GM23248 (cell line): ENCODE measurements at regions not wholly inside any gene's neighbourhood (a gene's known extent, or its start where the extent isn't known, plus 50 kb on each side); places are given as distances from the start of the nearest gene placed in this dataset.

Source experiments
- DNase-seq: peaks from one replicate; pipeline ENCODE4 v3.0.0-alpha.2; 2015
- H2AFZ ChIP-seq: fragments of 200-600 bp; sonication (generic); 2 replicates; pipeline ENCODE4 v1.6.1; 2016; ENCODE audit warnings: antibody characterized with exemption
- H3F3A ChIP-seq: fragments of 200-600 bp; sonication (generic); 2 replicates; pipeline ENCODE4 v1.6.1; 2016; ENCODE audit warnings: mild to moderate bottlenecking, antibody characterized with exemption, mixed run types; ENCODE audit not compliant: insufficient read depth
- H3K27ac ChIP-seq: fragments of 200-600 bp; sonication (generic); 2 replicates; pipeline ENCODE4 v1.5.1; 2016; ENCODE audit warnings: mild to moderate bottlenecking
- H3K27me3 ChIP-seq: fragments of 200-600 bp; sonication (generic); replicated peaks from 2 replicates; pipeline ENCODE4 v1.6.1; 2016; ENCODE audit warnings: mild to moderate bottlenecking; ENCODE audit not compliant: insufficient read depth
- H3K36me3 ChIP-seq: fragments of 200-600 bp; sonication (generic); 2 replicates; pipeline ENCODE4 v1.6.1; 2016; ENCODE audit warnings: low read depth, mild to moderate bottlenecking
- H3K4me1 ChIP-seq: fragments of 200-600 bp; sonication (generic); 2 replicates; pipeline ENCODE4 v1.6.1; 2016; ENCODE audit warnings: mild to moderate bottlenecking; ENCODE audit not compliant: insufficient read depth
- H3K4me2 ChIP-seq: fragments of 200-600 bp; sonication (generic); one replicate; pipeline ENCODE4 v1.6.1; 2016; ENCODE audit warnings: mild to moderate bottlenecking; ENCODE audit not compliant: unreplicated experiment
- H3K4me3 ChIP-seq: fragments of 200-600 bp; sonication (generic); 2 replicates; pipeline ENCODE4 v1.5.1; 2016; ENCODE audit warnings: mild to moderate bottlenecking
- H3K79me2 ChIP-seq: fragments of 200-600 bp; sonication (generic); 2 replicates; pipeline ENCODE4 v1.6.1; 2016; ENCODE audit warnings: mild to moderate bottlenecking; ENCODE audit not compliant: insufficient read depth
- H3K9ac ChIP-seq: fragments of 200-600 bp; sonication (generic); 2 replicates; pipeline ENCODE4 v1.6.1; 2016; ENCODE audit warnings: mild to moderate bottlenecking
- H3K9me2 ChIP-seq: fragments of 200-600 bp; sonication (generic); 2 replicates; pipeline ENCODE4 v1.6.1; 2016; ENCODE audit warnings: mixed run types, mild to moderate bottlenecking, moderate library complexity; ENCODE audit not compliant: insufficient read depth
- H3K9me3 ChIP-seq: fragments of 200-600 bp; sonication (generic); one replicate; pipeline ENCODE4 v1.6.1; 2017; ENCODE audit warnings: low read depth
- H4K20me1 ChIP-seq: fragments of 200-600 bp; sonication (generic); 2 replicates; pipeline ENCODE4 v1.6.0; 2016; ENCODE audit not compliant: insufficient read depth
- EZH2 ChIP-seq: fragments of 200-600 bp; sonication (generic); IDR thresholded peaks from 2 replicates; pipeline ENCODE4 v1.6.1; 2018; ENCODE audit warnings: antibody characterized with exemption, mild to moderate bottlenecking; ENCODE audit not compliant: insufficient read depth, poor library complexity, severe bottlenecking
- EZH2phosphoT487 ChIP-seq: fragments of 200-600 bp; sonication (generic); IDR thresholded peaks from 2 replicates; pipeline ENCODE4 v1.6.1; 2018; ENCODE audit warnings: antibody characterized with exemption, moderate library complexity, mild to moderate bottlenecking, low read depth; ENCODE audit not compliant: insufficient read depth
- WGBS, 2 experiments: methylation state at CpG; one replicate each; pipeline ENCODE4 v1.1.6; 2015 to 2017; ENCODE audit warnings: low lambda C conversion rate in 2 of 2, low coverage in 1 of 2; ENCODE audit errors: missing lambda C conversion rate in 2 of 2; 5-methylcytosine and 5-hydroxymethylcytosine counted together
- in situ Hi-C: fragments of 300-500 bp; cut with MboI; formaldehyde crosslinking; loops from 2 replicates; pipeline ENCODE4 v1.15.0; 2020

DNA sequence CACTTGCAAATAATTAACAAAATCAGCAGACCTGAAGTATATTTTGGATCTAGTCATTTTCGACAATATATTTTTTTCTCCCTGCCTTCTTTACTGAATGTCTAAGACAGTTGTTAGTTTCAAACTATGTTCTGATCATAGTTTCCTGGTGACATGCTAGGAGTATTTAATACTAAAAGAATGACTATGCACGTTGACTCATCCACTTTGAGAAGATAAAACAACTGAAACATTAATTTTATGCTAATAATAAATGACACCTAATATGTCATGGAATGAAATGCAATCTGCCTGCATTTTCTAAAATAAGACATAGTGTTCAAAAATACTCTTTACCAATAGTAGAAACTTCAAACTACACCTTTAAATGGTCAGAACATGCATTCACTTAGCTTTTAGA lies 2123.7 kb upstream of the C9orf72 start:
- no peaks in the 10 kb centered on the region for H3K4me1 ChIP-seq
- no peak overlapping the region for H3K4me3 ChIP-seq
- 16 to 18% methylated on average over 2 of the region's 2 CpGs for WGBS, 2 experiments
- no peak overlapping the region for H2AFZ ChIP-seq
- no peaks in the 10 kb centered on the region for H3K27me3 ChIP-seq
- H3K9ac ChIP-seq = no peak overlapping the region
- in situ Hi-C loops = no loop called here
- no peaks in the 10 kb centered on the region for H3K36me3 ChIP-seq
- H3K9me3 ChIP-seq = no peaks in the 10 kb centered on the region
- H3K79me2 ChIP-seq = no peaks in the 10 kb centered on the region
- H4K20me1 ChIP-seq = no peaks in the 10 kb centered on the region
- H3K27ac ChIP-seq = no peak overlapping the region
- H3F3A ChIP-seq = no peaks in the 10 kb centered on the region
- no peak overlapping the region for H3K4me2 ChIP-seq
- no peaks in the 10 kb centered on the region for H3K9me2 ChIP-seq
- no peak for TF ChIP-seq EZH2
- TF ChIP-seq EZH2phosphoT487 = no peak
- DNase-seq = peak; percentile 14

DNA sequence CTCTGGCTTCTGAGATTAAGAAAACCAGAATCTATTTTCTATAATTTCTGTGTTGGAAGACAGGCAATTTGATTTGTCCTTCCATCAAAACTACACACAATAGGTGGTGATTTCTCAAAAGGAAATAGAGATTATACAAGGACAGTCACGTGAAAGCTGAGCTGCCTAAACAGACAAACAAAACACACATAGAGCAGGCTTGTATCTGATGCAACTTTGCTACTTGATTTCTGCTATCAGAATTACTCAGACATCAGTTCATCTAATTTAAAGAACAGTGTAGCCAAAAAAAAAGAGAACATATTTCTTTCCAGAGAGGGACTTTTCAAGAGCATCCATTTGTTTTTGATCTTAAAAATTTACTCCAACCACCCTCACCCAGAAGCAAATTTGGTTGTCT lies 2128.3 kb upstream of the C9orf72 start:
- no peak for TF ChIP-seq EZH2
- no peak for TF ChIP-seq EZH2phosphoT487
- WGBS, 2 experiments = 7 to 20% methylated on average over 1 of the region's 1 CpG
- H2AFZ ChIP-seq = no peak overlapping the region

DNA sequence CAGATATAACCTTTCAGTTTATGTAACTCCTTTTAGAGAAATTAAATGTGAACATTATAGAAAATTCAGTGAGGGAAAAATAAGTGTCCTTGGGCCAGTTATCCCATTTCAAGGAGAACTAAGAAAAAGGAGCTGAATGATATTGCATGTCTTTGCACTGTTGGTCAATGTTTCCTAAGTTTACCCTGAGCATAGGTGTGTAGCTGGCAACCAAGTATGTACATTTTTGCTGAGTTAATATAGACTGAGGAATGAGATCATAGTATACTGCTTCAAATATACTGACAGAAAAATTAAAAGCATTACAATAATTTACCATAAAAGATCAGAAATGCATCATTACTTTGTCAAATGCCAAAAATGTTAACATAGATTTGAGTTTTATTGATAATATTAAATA lies 2128.7 kb upstream of the C9orf72 start:
- in situ Hi-C loops = no loop called here
- H2AFZ ChIP-seq = no peak overlapping the region
- TF ChIP-seq EZH2 = no peak
- TF ChIP-seq EZH2phosphoT487 = no peak

More for the DNA sequence above, 2128.3 kb upstream of the C9orf72 start:
- H3K36me3 ChIP-seq = no peaks in the 10 kb centered on the region
- H3K9me2 ChIP-seq = no peaks in the 10 kb centered on the region
- H3K79me2 ChIP-seq = no peaks in the 10 kb centered on the region
- H3K27ac ChIP-seq = no peak overlapping the region
- no peaks in the 10 kb centered on the region for H3K27me3 ChIP-seq
- no peak overlapping the region for H3K4me3 ChIP-seq
- no peak overlapping the region for H3K9ac ChIP-seq
- H4K20me1 ChIP-seq = no peaks in the 10 kb centered on the region
- H3K4me1 ChIP-seq = no peaks in the 10 kb centered on the region
- DNase-seq = no peak
- in situ Hi-C loops = no loop called here
- no peak overlapping the region for H3K4me2 ChIP-seq
- no peaks in the 10 kb centered on the region for H3F3A ChIP-seq
- no peaks in the 10 kb centered on the region for H3K9me3 ChIP-seq

DNA sequence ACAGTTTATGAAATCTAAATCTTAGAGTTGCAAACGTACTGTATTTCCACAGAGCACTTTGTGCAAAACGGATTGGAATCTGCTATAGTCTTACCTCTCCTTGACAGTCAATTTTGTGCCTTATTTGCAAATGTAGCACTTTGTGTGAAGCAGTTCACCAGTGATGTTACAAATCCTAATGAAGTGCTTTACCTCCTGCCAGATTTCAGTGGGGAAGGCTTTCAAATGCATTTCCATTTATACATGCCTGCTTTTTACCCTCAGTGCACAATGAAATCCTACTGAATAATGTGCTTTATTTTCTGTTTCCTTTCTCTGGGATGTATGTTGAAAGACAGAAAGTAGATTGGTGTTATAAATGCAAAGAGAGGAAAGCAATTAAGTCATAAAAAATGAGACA lies 2141.6 kb upstream of the C9orf72 start:
- Histone ChIP-seq H3K79me2 (no peaks in the 10 kb centered on the region), H3F3A (no peaks in the 10 kb centered on the region), H3K9ac (no peak overlapping the region), H4K20me1 (no peaks in the 10 kb centered on the region), H3K9me3 (no peaks in the 10 kb centered on the region), H3K4me2 (no peak overlapping the region), H3K9me2 (no peaks in the 10 kb centered on the region), H3K36me3 (no peaks in the 10 kb centered on the region), H2AFZ (no peak overlapping the region), H3K4me1 (no peaks in the 10 kb centered on the region), H3K4me3 (no peak overlapping the region), H3K27ac (no peak overlapping the region), H3K27me3 (no peaks in the 10 kb centered on the region)
- WGBS, 2 experiments = 0 to 2% methylated on average over 2 of the region's 2 CpGs
- in situ Hi-C loops = no loop called here
- no peak for DNase-seq
- TF ChIP-seq EZH2phosphoT487 (no peak), EZH2 (no peak)

More for the DNA sequence above, 2128.7 kb upstream of the C9orf72 start:
- Histone ChIP-seq H3K4me1 (no peaks in the 10 kb centered on the region), H3K27me3 (no peaks in the 10 kb centered on the region), H3K9me2 (no peaks in the 10 kb centered on the region), H3K9me3 (no peaks in the 10 kb centered on the region), H4K20me1 (no peaks in the 10 kb centered on the region), H3K36me3 (no peaks in the 10 kb centered on the region), H3K79me2 (no peaks in the 10 kb centered on the region), H3F3A (no peaks in the 10 kb centered on the region), H3K4me2 (no peak overlapping the region), H3K27ac (no peak overlapping the region), H3K4me3 (no peak overlapping the region), H3K9ac (no peak overlapping the region)
- DNase-seq = no peak

DNA sequence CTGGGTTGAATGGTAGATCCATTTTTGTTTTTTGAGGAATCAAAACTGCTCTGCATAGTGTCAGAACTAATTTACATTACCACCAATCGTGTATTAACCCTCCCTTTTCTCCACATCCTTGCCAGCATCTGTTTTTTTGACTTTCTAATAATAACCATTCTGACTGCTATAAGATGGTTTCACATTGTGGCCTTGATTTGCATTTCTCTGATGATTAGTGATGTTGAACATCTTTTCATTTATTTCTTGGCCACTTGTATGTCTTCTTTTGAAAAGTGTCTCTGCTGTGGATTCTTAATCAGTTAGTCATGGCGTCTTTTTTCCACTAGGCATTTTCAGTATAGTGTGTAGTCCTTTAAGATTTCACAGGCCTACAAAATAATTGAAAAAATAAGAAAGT lies 2144.3 kb upstream of the C9orf72 start:
- WGBS, 2 experiments = 2 to 3% methylated on average over 2 of the region's 2 CpGs
- TF ChIP-seq EZH2 = no peak
- Histone ChIP-seq H3K27ac (no peak overlapping the region), H3F3A (no peaks in the 10 kb centered on the region), H3K4me2 (no peak overlapping the region), H3K9me3 (peaks cover 2% of the 10 kb centered on the region), H4K20me1 (no peaks in the 10 kb centered on the region), H3K9me2 (no peaks in the 10 kb centered on the region), H3K4me1 (no peaks in the 10 kb centered on the region), H3K4me3 (no peak overlapping the region), H3K36me3 (no peaks in the 10 kb centered on the region), H3K27me3 (no peaks in the 10 kb centered on the region), H2AFZ (no peak overlapping the region), H3K79me2 (no peaks in the 10 kb centered on the region), H3K9ac (no peak overlapping the region)
- in situ Hi-C loops = no loop called here
- no peak for DNase-seq
